GM06990 (cell line): ENCODE measurements at regions not wholly inside any gene's neighbourhood (a gene's known extent, or its start where the extent isn't known, plus 50 kb on each side); places are given as distances from the start of the nearest gene placed in this dataset.
"Not testable (repeated sequence)": the region's sequence is repeated elsewhere in the genome, so short reads cannot be mapped to it uniquely, and the experiment has no call there.

Source experiments
- DNase-seq: peaks from one replicate; pipeline ENCODE4 v3.0.0-alpha.2; 2011; ENCODE audit not compliant: insufficient read length; ENCODE audit errors: extremely low read depth
- H3K27me3 ChIP-seq: replicated peaks from 2 replicates; pipeline ENCODE4 v1.6.0; 2011; ENCODE audit warnings: low read length; ENCODE audit not compliant: control insufficient read depth, insufficient read depth
- H3K36me3 ChIP-seq: 2 replicates; pipeline ENCODE4 v1.5.1; 2011; ENCODE audit warnings: low read length; ENCODE audit not compliant: control insufficient read depth, insufficient read depth
- H3K4me3 ChIP-seq: replicated peaks from 2 replicates; pipeline ENCODE4 v1.5.1; 2011; ENCODE audit warnings: low read depth, mild to moderate bottlenecking, control low read depth, low read length
- CTCF ChIP-seq: IDR thresholded peaks from 2 replicates; pipeline ENCODE4 v1.5.1; 2011; ENCODE audit warnings: low read length, control low read depth, mild to moderate bottlenecking, inconsistent platforms; ENCODE audit not compliant: insufficient read depth, poor library complexity, severe bottlenecking

- not testable (repeated sequence) for H3K4me3 ChIP-seq, H3K27me3 ChIP-seq, H3K36me3 ChIP-seq, DNase-seq
Measured at GRCh38 chr4:3623809-3624329, 91.6 kb upstream of the LRPAP1 start.

- TF ChIP-seq CTCF = no peak
- DNase-seq = no peak
- Histone ChIP-seq H3K36me3 (no peaks in the 10 kb centered on the region), H3K27me3 (no peaks in the 10 kb centered on the region), H3K4me3 (no peak overlapping the region)
Measured at GRCh38 chr4:3623106-3623505, 90.9 kb upstream of the LRPAP1 start.

- H3K27me3 ChIP-seq, H3K4me3 ChIP-seq, H3K36me3 ChIP-seq, DNase-seq: not testable (repeated sequence)
Measured at GRCh38 chr4:3620365-3620764, 88.1 kb upstream of the LRPAP1 start.

GRCh38 chr4:3619698-3620097 lies 87.5 kb upstream of the LRPAP1 start:
- not testable (repeated sequence) for H3K36me3 ChIP-seq, H3K27me3 ChIP-seq, DNase-seq, H3K4me3 ChIP-seq

GRCh38 chr4:3618341-3618740 lies 86.1 kb upstream of the LRPAP1 start:
- not testable (repeated sequence) for H3K4me3 ChIP-seq, DNase-seq, H3K36me3 ChIP-seq, H3K27me3 ChIP-seq

GRCh38 chr4:3615386-3616286 lies 83.4 kb upstream of the LRPAP1 start:
- Histone ChIP-seq H3K27me3 (no peaks in the 10 kb centered on the region), H3K36me3 (no peaks in the 10 kb centered on the region), H3K4me3 (no peak overlapping the region)
- no peak for DNase-seq
- no peak for TF ChIP-seq CTCF

GRCh38 chr4:3614731-3614980 lies 82.4 kb upstream of the LRPAP1 start:
- H3K27me3 ChIP-seq = no peaks in the 10 kb centered on the region
- no peaks in the 10 kb centered on the region for H3K36me3 ChIP-seq
- DNase-seq = no peak
- no peak for TF ChIP-seq CTCF
- no peak overlapping the region for H3K4me3 ChIP-seq
